GM18498 (cell line): ENCODE measurements at regions not wholly inside any gene's neighbourhood (a gene's known extent, or its start where the extent isn't known, plus 50 kb on each side); places are given as distances from the start of the nearest gene placed in this dataset.

Experiments
- ATAC-seq: cut with Tn5 transposase; IDR thresholded peaks from one replicate; pipeline ENCODE4 v1.9.1; 2021; ENCODE audit warnings: mild to moderate bottlenecking, moderate library complexity; ENCODE audit not compliant: unreplicated experiment

GRCh38 chr13:50099473-50099872, 84.2 kb downstream of the KCNRG start:
- ATAC-seq = no peak

DNA sequence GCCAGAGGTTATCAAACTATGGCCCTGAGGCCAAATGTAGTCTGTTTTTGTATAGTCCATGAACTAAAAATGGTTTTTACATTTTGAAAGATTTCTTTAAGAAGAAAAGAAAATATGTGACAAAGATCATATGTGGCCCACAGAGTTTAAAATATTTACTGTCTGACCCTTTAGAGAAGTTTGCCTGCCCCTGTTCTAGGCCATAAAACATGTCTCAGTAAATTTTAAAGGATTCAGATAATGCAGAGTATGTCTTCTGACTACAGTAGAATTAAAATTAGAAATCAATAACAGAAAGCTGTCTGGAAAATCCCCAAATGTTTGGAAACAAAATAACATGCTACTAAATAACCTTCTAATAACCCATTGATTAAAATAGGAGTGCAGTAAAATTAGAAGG, 86.3 kb downstream of the KCNRG start:
- ATAC-seq = no peak

GRCh38 chr13:50104493-50104892, 89.2 kb downstream of the KCNRG start:
- ATAC-seq = no peak

- ATAC-seq = peak; percentile 78
Observed at GRCh38 chr13:50106559-50106958, 91.3 kb downstream of the KCNRG start.

DNA sequence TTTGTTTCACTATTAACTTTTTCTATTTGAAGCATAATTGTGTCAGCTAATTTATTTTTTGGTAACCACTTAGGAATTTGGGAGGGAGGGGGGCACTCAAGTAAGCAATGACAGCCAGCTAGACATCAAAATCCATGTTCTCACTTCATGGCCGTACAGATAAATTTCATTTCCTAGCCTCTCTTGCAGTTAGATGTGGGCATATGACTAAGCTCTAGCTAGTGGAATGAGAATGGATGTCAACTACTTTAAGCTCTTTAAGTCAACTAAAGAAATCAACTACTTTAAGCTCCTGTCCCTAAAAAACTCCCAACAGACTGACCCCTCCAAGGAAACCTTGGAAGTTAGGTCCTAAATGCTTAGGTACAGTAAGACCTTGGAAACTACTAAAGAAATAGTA, 92.0 kb downstream of the KCNRG start:
- ATAC-seq = no peak

DNA sequence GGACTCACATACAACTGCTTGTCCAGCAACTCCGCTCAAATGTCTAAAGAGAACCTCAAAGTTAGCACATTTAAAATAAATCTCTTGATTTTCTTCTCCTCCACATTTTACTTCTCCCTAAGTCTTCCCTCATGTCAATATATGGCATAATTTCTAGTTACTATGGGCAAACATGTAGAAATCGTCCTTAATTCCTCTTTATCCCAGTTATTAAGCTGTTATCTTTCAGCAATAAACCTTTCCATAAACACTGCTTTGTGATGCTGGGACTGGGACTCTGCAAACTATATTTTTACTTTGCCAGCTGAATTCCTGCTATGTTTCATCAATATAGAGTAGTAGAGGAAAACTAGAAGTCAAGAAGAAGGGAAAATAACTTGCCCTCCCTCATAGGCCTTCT, 99.7 kb downstream of the KCNRG start:
- ATAC-seq = no peak

GRCh38 chr13:50115695-50116094, 100.5 kb downstream of the KCNRG start:
- no peak for ATAC-seq

- ATAC-seq = no peak
Observed at GRCh38 chr13:50116430-50116973, 101.3 kb downstream of the KCNRG start.

DNA sequence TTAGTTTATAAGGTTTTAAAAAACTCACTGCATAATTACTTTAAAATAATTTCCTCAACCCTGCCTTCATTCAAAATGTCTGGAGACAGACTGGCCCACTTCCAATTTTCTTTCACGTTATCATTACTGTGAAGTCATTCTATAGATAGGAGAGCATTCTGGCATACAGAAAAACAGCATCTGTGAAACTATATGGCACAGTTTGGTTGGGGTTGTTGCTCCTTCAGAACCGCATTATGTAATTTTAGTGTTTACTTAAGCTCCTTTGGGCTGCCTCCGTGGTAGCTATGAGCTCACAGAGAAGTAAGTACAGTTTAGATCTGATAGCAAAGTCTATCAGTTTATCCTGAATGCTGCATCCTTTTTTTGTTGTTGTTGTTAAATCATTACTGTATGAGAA, 104.3 kb downstream of the KCNRG start:
- ATAC-seq = no peak

DNA sequence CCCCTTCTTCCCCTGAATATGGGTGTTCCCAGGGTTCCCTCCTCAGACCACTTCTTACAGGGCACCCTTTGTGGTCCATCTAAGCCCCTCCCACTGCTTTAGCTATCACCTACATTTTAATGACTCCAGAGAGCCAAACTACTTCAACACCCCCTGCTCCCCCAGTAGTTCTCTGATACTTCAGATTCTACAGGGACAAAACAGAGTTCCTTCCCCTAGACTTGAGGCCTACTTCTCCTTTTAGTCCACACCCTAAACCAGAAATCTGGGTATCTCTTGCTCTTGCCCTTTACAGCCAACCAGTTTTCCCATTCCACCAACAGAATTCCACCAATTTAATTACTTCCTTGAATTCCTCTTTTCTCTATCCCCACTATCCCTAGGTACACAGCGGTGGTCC, 107.2 kb downstream of the KCNRG start:
- ATAC-seq = no peak

GRCh38 chr13:50123002-50123401, 107.8 kb downstream of the KCNRG start:
- no peak for ATAC-seq

DNA sequence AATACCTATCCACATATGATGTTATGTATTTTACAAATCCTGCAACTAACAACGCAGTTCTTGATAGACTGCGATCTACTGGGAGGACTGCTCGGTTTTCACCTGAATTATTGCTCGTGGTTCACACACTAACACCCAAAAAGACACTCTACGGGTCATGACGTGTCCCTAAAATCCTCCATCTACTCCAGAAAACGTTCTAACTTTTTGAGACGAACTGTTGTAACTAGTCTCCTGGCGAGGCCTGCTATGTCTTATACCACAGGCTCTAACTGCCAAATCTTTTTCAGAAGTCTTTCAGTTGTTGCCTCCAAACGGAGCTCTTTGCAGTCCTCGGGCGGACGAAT, 108.2 kb downstream of the KCNRG start:
- no peak for ATAC-seq

GRCh38 chr13:50123862-50124535, 108.8 kb downstream of the KCNRG start:
- peak; percentile 70 for ATAC-seq

DNA sequence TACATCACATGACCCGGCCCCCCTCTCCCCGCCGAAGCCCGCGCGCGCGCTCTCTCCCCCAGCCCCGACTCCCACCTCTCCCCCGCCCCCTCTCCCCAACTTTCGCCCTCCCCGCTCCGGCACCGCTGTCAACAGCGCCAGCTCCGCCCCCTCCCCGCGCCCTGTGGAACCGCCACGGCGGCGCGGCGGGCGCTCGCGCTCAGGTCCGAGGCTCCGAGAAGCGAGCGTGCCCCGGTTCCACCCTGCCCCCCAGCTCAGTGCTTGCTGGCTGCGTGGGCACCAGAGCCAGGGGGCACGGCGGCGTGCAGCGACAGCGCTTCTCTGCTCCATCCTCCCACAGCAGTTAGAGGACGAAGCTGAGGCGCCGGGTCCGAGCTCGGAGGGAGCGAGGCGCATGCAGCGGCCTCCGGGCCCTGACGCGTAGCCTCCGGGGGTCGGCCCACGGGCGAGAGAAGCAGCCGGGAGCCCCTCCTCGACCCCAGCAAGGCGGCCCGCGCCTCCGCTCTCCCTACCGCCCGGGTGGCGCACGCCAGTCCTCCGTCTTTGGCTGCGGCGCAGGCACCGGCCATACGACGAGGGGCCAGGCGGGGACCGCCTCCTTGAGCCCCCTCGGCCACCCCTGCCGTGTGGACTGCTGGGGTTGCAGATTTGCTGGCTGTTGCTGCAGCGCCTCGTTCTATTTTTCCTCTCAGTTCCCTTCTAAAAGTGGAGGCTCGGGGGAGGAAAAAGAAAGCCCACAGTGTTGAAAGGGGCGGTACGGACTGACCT, 109.5 kb downstream of the KCNRG start:
- peak; percentile 37 for ATAC-seq

DNA sequence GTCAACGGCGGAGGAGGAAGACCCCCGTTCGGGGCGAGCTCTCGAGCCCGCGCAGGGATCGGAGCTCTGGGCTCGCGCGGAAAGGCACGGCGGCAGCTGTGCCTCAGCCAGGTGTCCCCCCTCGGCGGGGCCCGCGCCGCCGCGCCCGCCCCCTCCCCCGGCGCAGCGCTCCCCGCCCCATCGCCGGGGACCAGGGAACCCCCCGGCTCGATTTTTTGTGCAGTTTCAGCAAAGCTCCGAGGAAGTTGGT, 110.0 kb downstream of the KCNRG start:
- ATAC-seq = peak; percentile 12

DNA sequence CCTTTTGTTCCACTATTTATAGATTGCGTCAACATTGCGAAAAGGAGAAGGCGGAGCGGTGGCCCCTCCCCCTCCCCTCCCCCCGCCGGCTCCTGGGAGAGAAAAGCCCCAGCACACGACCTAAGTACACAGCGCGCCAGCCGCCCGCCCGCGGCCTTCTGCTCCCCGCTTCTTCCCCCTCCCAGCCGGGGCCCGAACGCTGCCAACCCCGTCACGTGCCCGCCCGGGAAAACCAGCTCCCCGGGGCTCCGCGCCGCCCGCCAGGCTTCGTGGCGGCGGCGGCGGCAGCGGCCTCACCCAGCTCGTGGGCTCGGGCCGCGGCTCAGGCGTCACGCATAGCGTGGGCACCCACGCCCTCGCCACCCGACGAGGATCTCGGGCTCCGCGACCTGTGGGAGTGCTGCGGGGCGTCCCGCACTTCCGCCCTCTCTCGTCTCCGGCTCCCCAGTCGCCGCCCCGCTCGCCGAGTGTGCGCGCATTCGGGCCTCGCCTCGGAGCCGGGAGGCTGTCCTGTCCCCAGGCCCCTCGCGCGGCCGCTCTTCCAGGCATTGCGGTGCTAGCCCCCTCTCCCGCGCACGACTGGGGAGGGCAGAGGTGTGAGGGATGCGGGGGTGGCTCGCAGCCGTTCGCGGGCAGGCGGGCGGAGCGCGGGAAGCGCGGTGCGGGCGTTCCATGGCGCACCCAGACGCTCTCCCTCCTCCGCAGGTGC, 110.5 kb downstream of the KCNRG start:
- ATAC-seq = peak; percentile 27

DNA sequence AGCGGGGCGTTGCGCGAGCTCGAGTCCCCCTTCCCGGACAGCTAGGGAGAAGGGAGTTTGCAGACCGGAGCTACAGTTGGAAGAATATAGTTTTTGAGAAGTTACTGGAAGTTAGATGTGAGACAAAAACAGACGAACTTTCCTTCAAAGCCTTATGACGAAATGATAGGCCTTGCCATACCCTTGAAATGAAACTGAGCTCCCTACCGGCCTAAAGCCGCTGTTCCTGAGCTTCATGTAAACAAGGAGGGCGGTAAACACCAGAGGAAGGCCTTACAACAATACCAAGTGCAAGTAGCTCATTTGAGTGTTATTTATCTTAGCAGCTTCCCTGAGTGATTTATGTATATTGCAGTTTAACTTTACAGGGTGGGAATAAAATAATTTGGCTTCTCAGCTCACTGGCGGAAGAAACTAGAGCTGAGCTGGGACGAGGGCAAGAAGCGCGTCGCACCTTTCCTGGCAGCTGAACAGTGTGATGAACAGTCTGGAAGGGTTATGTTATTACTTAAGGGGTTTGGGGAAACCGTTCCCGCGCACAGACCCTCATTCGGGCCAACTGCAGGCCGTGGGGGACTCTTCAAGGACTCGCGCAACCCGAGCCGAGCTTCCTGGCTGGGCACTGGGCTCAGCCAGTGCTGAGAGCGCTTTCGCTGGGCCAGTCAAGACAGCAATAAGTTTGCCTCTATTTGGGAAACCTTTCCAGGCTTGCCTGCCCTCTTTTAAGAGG, 111.2 kb downstream of the KCNRG start:
- no peak for ATAC-seq

DNA sequence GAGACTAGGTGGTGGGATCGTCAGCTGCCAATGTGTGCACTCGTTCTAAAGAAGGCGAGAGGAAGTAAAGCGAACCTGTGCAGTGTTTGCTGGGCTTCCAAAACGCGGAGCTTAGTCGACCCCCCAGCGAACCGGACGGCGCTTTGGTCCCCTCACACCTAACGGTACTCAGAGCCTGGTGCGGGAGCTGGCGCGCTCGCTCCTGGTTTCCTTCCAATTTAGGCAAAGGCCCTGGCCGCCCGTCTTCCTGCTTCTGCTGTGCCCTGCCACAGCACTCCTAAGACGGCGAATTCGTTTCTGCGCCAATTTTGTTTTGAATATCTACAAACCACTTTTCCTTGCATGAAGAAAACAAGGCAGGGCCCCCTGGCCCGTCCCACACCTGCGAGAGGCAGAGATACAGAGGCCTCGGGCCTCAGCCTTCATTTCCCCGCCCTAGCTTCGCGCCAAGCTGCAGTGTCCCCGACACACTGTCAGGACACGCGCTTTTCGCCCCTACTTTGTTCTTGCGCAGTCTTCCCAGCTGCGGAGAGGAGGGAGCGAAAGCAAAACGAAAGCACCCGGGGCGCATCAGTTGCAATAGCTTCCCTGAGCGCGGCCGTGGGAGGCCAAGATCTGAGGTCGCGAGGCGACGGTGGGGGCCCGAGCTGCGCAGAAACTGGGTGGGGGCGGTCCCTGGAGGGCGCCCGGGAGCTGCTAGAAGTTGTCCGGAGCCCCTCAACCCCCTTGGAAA, 111.9 kb downstream of the KCNRG start:
- no peak for ATAC-seq

- ATAC-seq = no peak
Observed at GRCh38 chr13:50127726-50128291, 112.6 kb downstream of the KCNRG start.

DNA sequence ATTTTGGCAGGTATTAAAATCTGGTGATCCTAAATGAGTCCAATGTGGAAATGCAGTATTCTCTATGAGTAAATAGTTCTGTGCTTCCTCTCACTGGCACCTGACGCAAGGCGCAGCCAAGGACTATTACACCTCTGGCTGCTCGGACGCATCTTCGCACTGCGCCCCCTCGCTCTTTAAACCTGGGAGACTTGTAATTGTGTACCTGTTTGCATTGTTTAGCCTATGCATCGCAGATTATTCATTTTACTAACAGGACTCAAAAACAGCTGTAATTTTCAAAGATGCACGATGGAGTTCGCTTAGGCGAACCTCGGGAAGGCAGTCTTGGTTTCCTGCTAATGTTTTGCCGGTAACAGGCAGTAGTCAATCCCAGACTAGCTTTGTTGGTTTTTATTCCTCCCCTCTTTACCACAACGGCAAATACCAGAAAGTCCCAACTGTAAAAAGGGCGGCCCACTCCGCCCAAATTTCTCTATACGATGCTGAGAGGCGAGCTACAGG, 113.2 kb downstream of the KCNRG start:
- no peak for ATAC-seq
